Fibroblast of lung (primary cell): ENCODE measurements at regions not wholly inside any gene's neighbourhood (a gene's known extent, or its start where the extent isn't known, plus 50 kb on each side); places are given as distances from the start of the nearest gene placed in this dataset.

Experiments used
- DNase-seq, 2 donors: peaks; one replicate each; pipeline versions ENCODE4 v3.0.0 to v3.0.0-alpha.2; 2010; ENCODE audit warnings: low read depth in 2 of 2
- H2AFZ ChIP-seq: 2 replicates; pipeline ENCODE4 v1.5.1; 2012; ENCODE audit warnings: low read length, control low read depth, inconsistent platforms
- H3K27ac ChIP-seq: 2 replicates; pipeline ENCODE4 v1.5.1; 2011; ENCODE audit warnings: low read length, control low read depth; ENCODE audit not compliant: insufficient read depth
- H3K27me3 ChIP-seq: 2 replicates; pipeline ENCODE4 v1.5.1; 2011; ENCODE audit warnings: mild to moderate bottlenecking, low read length; ENCODE audit not compliant: control insufficient read depth, insufficient read depth
- H3K36me3 ChIP-seq: 2 replicates; pipeline ENCODE4 v1.5.1; 2011; ENCODE audit warnings: low read length; ENCODE audit not compliant: control insufficient read depth, insufficient read depth
- H3K4me1 ChIP-seq: 2 replicates; pipeline ENCODE4 v1.5.1; 2011; ENCODE audit warnings: low read length; ENCODE audit not compliant: control insufficient read depth, insufficient read depth; ENCODE audit errors: extremely low read depth
- H3K4me2 ChIP-seq: 2 replicates; pipeline ENCODE4 v1.5.1; 2011; ENCODE audit warnings: low read length, control low read depth; ENCODE audit not compliant: insufficient read depth; ENCODE audit errors: extremely low read depth
- H3K4me3 ChIP-seq, 4 experiments: fragments of 200-600 bp in 1 of 4; sonication (generic) in 1 of 4; replicated peaks in 1 of 4; 2 replicates each; pipeline ENCODE4 v1.5.1; 2011 to 2016; ENCODE audit warnings: low read length in 4 of 4, low read depth in 3 of 4, mild to moderate bottlenecking in 3 of 4, control low read depth in 2 of 4, inconsistent platforms in 1 of 4, mixed read lengths in 1 of 4; ENCODE audit not compliant: insufficient read depth in 1 of 4; ENCODE audit errors: control extremely low read depth in 1 of 4
- H3K79me2 ChIP-seq: 2 replicates; pipeline ENCODE4 v1.5.1; 2012; ENCODE audit warnings: mild to moderate bottlenecking, low read length, inconsistent platforms; ENCODE audit not compliant: control insufficient read depth, insufficient read depth
- H3K9ac ChIP-seq: 2 replicates; pipeline ENCODE4 v1.5.1; 2011; ENCODE audit warnings: mild to moderate bottlenecking, low read length, control low read depth; ENCODE audit not compliant: insufficient read depth
- H3K9me3 ChIP-seq: 2 replicates; pipeline ENCODE4 v1.5.1; 2012; ENCODE audit warnings: low read depth, low read length; ENCODE audit not compliant: control insufficient read depth, insufficient read depth
- H4K20me1 ChIP-seq: 2 replicates; pipeline ENCODE4 v1.5.1; 2011; ENCODE audit warnings: low read length; ENCODE audit not compliant: control insufficient read depth, insufficient read depth; ENCODE audit errors: extremely low read depth
- EZH2 ChIP-seq: IDR thresholded peaks from 2 replicates; pipeline ENCODE4 v1.5.1; 2012; ENCODE audit warnings: low read length, control low read depth, mild to moderate bottlenecking; ENCODE audit errors: missing control alignments
- TF ChIP-seq, protein P1 (sequence below), 2 donors: IDR thresholded peaks in 1 of 2; conservative IDR thresholded peaks in 1 of 2; 1 replicate in 1 of 2; 2 replicates in 1 of 2; pipeline ENCODE4 v1.5.1; 2011 to 2012; ENCODE audit warnings: low read length in 2 of 2, control low read depth in 1 of 2, inconsistent platforms in 1 of 2, low read depth in 1 of 2, mild to moderate bottlenecking in 1 of 2

DNA sequence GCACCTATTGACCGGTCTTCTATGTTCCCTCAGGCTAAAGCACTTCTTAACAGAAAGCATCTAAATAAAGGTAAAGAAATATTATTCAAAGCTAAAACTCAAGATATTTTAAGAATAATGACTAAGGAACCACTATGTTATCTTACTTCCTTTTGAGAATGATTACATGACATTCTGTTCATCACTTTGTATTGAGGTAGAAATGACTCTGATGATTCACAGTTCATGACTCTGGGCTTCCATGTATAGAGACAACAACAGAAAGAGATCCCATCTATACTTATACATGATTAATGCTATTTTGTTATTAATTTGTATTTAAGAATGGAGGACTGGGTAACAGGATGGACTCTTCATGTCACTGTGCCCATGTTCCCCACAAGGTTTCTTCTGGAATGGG lies 218.3 kb upstream of the OR4E1 start:
- Histone ChIP-seq H3K9ac (no peak overlapping the region), H3K27ac (no peak overlapping the region), H3K4me2 (no peak overlapping the region), H3K79me2 (no peaks in the 10 kb centered on the region), H3K9me3 (no peaks in the 10 kb centered on the region), H2AFZ (no peak overlapping the region), H3K4me1 (no peaks in the 10 kb centered on the region), H3K4me3 (no peak overlapping the region), H3K27me3 (no peaks in the 10 kb centered on the region), H4K20me1 (no peaks in the 10 kb centered on the region), H3K36me3 (no peaks in the 10 kb centered on the region)
- TF ChIP-seq EZH2: no peak
- TF ChIP-seq, protein P1, sequence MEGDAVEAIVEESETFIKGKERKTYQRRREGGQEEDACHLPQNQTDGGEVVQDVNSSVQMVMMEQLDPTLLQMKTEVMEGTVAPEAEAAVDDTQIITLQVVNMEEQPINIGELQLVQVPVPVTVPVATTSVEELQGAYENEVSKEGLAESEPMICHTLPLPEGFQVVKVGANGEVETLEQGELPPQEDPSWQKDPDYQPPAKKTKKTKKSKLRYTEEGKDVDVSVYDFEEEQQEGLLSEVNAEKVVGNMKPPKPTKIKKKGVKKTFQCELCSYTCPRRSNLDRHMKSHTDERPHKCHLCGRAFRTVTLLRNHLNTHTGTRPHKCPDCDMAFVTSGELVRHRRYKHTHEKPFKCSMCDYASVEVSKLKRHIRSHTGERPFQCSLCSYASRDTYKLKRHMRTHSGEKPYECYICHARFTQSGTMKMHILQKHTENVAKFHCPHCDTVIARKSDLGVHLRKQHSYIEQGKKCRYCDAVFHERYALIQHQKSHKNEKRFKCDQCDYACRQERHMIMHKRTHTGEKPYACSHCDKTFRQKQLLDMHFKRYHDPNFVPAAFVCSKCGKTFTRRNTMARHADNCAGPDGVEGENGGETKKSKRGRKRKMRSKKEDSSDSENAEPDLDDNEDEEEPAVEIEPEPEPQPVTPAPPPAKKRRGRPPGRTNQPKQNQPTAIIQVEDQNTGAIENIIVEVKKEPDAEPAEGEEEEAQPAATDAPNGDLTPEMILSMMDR (conservative IDR thresholded peaks at IDR 0.05 in 1 of 2, IDR thresholded peaks at IDR 0.05 in 1 of 2; ENCODE audit: low read depth in 1 of 2, low read length in 2 of 2): no peak
- no peak for DNase-seq

DNA sequence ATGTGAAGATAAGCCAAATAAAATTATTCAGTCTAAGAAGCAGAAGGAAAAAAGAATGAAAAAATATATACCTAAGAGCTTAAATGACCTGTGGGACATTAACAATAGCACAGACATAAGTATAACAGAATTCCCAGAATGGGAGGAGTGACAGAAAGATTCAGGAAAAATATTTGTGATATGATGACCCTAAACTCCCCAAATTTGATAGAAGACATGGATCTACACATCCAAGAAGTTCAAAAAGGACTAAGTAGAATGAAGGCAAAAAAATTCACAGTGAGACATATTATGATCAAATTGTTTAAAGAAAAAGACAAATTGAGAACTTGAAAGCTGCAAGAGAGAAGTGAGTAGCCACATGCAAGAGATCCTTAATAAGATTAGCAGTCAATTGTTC lies 211.4 kb upstream of the OR4E1 start:
- TF ChIP-seq, protein P1 (conservative IDR thresholded peaks at IDR 0.05 in 1 of 2, IDR thresholded peaks at IDR 0.05 in 1 of 2; ENCODE audit: low read depth in 1 of 2, low read length in 2 of 2): no peak
- no peak for TF ChIP-seq EZH2
- H3K36me3 ChIP-seq: no peaks in the 10 kb centered on the region
- no peaks in the 10 kb centered on the region for H3K79me2 ChIP-seq
- H3K4me1 ChIP-seq: no peaks in the 10 kb centered on the region
- no peak overlapping the region for H3K4me3 ChIP-seq
- no peak overlapping the region for H3K27ac ChIP-seq
- no peaks in the 10 kb centered on the region for H3K9me3 ChIP-seq
- no peak for DNase-seq
- no peak overlapping the region for H3K9ac ChIP-seq
- H4K20me1 ChIP-seq: no peaks in the 10 kb centered on the region
- H2AFZ ChIP-seq: no peak overlapping the region
- H3K27me3 ChIP-seq: no peaks in the 10 kb centered on the region
- no peak overlapping the region for H3K4me2 ChIP-seq

DNA sequence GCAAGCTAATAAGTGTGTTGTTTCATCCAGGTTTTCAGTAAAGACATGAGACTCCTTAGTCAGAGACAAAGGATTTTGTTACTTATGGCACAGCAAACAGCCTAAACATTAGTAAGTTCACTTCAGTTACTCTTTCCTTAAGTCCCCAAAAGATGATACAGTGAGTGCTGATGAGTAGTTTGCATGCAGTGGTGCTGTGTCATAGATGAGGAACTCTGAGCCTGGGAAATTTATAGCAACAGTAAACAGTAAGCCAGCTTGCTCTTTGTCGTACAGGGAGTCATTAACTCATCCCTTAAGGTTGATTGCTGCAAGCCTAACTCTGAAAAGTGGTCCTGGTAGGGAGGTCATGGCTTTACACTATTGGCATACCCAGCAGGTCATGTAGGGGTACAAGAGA lies 208.6 kb upstream of the OR4E1 start:
- Histone ChIP-seq H3K4me3 (no peak overlapping the region), H3K4me2 (no peak overlapping the region), H3K4me1 (no peaks in the 10 kb centered on the region), H3K27me3 (no peaks in the 10 kb centered on the region), H3K36me3 (no peaks in the 10 kb centered on the region), H2AFZ (no peak overlapping the region), H3K27ac (no peak overlapping the region), H3K9ac (no peak overlapping the region), H3K9me3 (no peaks in the 10 kb centered on the region), H4K20me1 (no peaks in the 10 kb centered on the region), H3K79me2 (no peaks in the 10 kb centered on the region)
- no peak for TF ChIP-seq EZH2
- TF ChIP-seq, protein P1 (conservative IDR thresholded peaks at IDR 0.05 in 1 of 2, IDR thresholded peaks at IDR 0.05 in 1 of 2; ENCODE audit: low read depth in 1 of 2, low read length in 2 of 2): no peak
- no peak for DNase-seq
